ENCODE measurements at regions not wholly inside any gene's neighbourhood (a gene's known extent, or its start where the extent isn't known, plus 50 kb on each side); places are given as distances from the start of the nearest gene placed in this dataset.

- TF ChIP-seq, protein P1, sequence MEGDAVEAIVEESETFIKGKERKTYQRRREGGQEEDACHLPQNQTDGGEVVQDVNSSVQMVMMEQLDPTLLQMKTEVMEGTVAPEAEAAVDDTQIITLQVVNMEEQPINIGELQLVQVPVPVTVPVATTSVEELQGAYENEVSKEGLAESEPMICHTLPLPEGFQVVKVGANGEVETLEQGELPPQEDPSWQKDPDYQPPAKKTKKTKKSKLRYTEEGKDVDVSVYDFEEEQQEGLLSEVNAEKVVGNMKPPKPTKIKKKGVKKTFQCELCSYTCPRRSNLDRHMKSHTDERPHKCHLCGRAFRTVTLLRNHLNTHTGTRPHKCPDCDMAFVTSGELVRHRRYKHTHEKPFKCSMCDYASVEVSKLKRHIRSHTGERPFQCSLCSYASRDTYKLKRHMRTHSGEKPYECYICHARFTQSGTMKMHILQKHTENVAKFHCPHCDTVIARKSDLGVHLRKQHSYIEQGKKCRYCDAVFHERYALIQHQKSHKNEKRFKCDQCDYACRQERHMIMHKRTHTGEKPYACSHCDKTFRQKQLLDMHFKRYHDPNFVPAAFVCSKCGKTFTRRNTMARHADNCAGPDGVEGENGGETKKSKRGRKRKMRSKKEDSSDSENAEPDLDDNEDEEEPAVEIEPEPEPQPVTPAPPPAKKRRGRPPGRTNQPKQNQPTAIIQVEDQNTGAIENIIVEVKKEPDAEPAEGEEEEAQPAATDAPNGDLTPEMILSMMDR (IDR thresholded peaks at IDR 0.05), result no peak
- TF ChIP-seq EZH2 (IDR thresholded peaks at IDR 0.05; ENCODE audit: borderline replicate concordance, insufficient read depth, low read depth, low read length, poor library complexity, severe bottlenecking), result no peak
Measured at GRCh38 chr5:164563370-164563769, 1058.0 kb downstream of the MAT2B start.
